Heart right ventricle (tissue), 16 donors: ENCODE measurements at regions not wholly inside any gene's neighbourhood (a gene's known extent, or its start where the extent isn't known, plus 50 kb on each side); places are given as distances from the start of the nearest gene placed in this dataset.

Experiments
- ATAC-seq, 8 donors: fragments of 200-7000 bp; cut with Tn5 transposase; one replicate each; pipeline ENCODE4 v1.9.1; 2020; ENCODE audit warnings: mild to moderate bottlenecking in 8 of 8, moderate library complexity in 8 of 8, moderate number of reproducible peaks in 1 of 8
- DNase-seq, 2 donors: peaks; one replicate each; pipeline ENCODE4 v3.0.0-alpha.2; 2020
- H3K27ac ChIP-seq, 10 donors: fragments of 200-600 bp; sonication (generic) in 2 of 10; one replicate each; pipeline versions ENCODE4 v1.5.0 to v1.8.0; 2020 to 2022; ENCODE audit warnings: mild to moderate bottlenecking in 3 of 10
- H3K27me3 ChIP-seq, 7 donors: fragments of 200-600 bp; one replicate each; pipeline ENCODE4 v1.8.0; 2021 to 2022; ENCODE audit warnings: mild to moderate bottlenecking in 2 of 7
- H3K36me3 ChIP-seq, 9 donors: fragments of 200-600 bp; sonication (generic) in 1 of 9; one replicate each; pipeline versions ENCODE4 v1.5.0 to v1.8.0; 2020 to 2022; ENCODE audit warnings: mild to moderate bottlenecking in 2 of 9
- H3K4me1 ChIP-seq, 9 donors: fragments of 200-600 bp; sonication (generic) in 1 of 9; one replicate each; pipeline versions ENCODE4 v1.5.0 to v1.8.0; 2020 to 2022; ENCODE audit warnings: mild to moderate bottlenecking in 4 of 9
- H3K4me3 ChIP-seq, 10 donors: fragments of 200-600 bp; sonication (generic) in 2 of 10; one replicate each; pipeline versions ENCODE4 v1.5.0 to v1.8.0; 2020 to 2022; ENCODE audit warnings: mild to moderate bottlenecking in 7 of 10, moderate library complexity in 2 of 10
- H3K9me3 ChIP-seq, 11 donors: fragments of 200-600 bp in 10 of 11; sonication (generic) in 2 of 11; one replicate each; pipeline versions ENCODE4 v1.5.0 to v1.8.0; 2013 to 2022; ENCODE audit warnings: mild to moderate bottlenecking in 2 of 11, control low read depth in 1 of 11, moderate library complexity in 1 of 11
- CTCF ChIP-seq, 9 donors: fragments of 200-600 bp; sonication (generic) in 2 of 9; IDR thresholded peaks; one replicate each; pipeline versions ENCODE4 v1.5.0 to v1.8.0; 2021 to 2022; ENCODE audit warnings: antibody characterized with exemption in 9 of 9, mild to moderate bottlenecking in 5 of 9, moderate library complexity in 1 of 9
- WGBS, 2 donors: extraction: QIAGEN DNeasy Blood & Tissue Kit; methylation state at CpG; one replicate each; pipeline ENCODE4 v1.1.7; 2013; ENCODE audit warnings: inconsistent platforms in 1 of 2; 5-methylcytosine and 5-hydroxymethylcytosine counted together
- intact Hi-C, 10 donors: fragments of 100-400 bp; cut with DNase I; formaldehyde crosslinking; loops; one replicate each; pipeline versions ENCODE4 v1.11.1 to v1.14.2; 2022
- donor health status: Arrhythmogenic right ventricular cardiomyopathy.
- donor health status: ischemic (EF 13 %, LVEDD 7.1; RV severe dilation, severe dysfunction).
- donor health status: healthy with polysubstance abuse.
- donor health status: DM: no; HTN: yes; CAD: no.
- donor health status: DM: no; HTN: no; CAD: no.
- donor health status: ischemic (EF 25% LVEDD 6.9; RV normal size, moderate dysfunction).
- donor health status: ischemic (EF 25% LVEDD 5.7; RV mildly dilated, moderate dysfunction).
- donor health status: healthy.
- donor health status: DM: yes; HTN: yes; CAD: no.
- donor health status: Ischemic cardiomyopathy.
- donor health status: ischemic (EF 35%, LVEDD 5.7; RV mildly dilated, moderate dysfunction).
- donor health status: nonischemic (EF 11% LVEDD 7.7; RV severe dilation, severe dysfunction).
- donor health status: DM: yes; HTN: yes; CAD: no.
- donor health status: PGD.
- donor health status: ischemic (EF 29% LVEDD 5.4; RV normal size, mild dysfunction).
- donor health status: nonischemic (EF 23%, LVEDD 6.1; RV moderate dilation, normal function).

- Histone ChIP-seq H3K9me3 (peaks cover 0 to 4% (median 0%) of the 10 kb centered on the region in 11 donors), H3K4me3 (no peak overlapping the region), H3K27ac (no peak overlapping the region), H3K36me3 (no peaks in the 10 kb centered on the region), H3K27me3 (no peaks in the 10 kb centered on the region), H3K4me1 (no peaks in the 10 kb centered on the region)
- WGBS, 2 donors = 90 to 95% methylated on average over 1 of the region's 1 CpG
- TF ChIP-seq CTCF (IDR thresholded peaks at IDR 0.05) = no peak
- ATAC-seq (no peak), DNase-seq (no peak)
- intact Hi-C loops = no loop called here
These were observed 184.1 kb downstream of the PCDH17 start for GRCh38 chr13:57815600-57815999.

- no peak for ATAC-seq
- WGBS, 2 donors = 90 to 91% methylated on average over 1 of the region's 1 CpG
- intact Hi-C loops = no loop called here
- H3K36me3 ChIP-seq = no peaks in the 10 kb centered on the region
- H3K9me3 ChIP-seq = peaks cover 0 to 6% (median 0%) of the 10 kb centered on the region in 11 donors
- no peak overlapping the region for H3K4me3 ChIP-seq
- TF ChIP-seq CTCF (IDR thresholded peaks at IDR 0.05) = no peak
- no peaks in the 10 kb centered on the region for H3K27me3 ChIP-seq
- no peak overlapping the region for H3K27ac ChIP-seq
- H3K4me1 ChIP-seq = no peaks in the 10 kb centered on the region
- no peak for DNase-seq
These were observed 189.4 kb downstream of the PCDH17 start for GRCh38 chr13:57820924-57821323.

GRCh38 chr13:57823704-57824103, 192.2 kb downstream of the PCDH17 start:
- no peak for ATAC-seq

GRCh38 chr13:57824121-57824520, 192.6 kb downstream of the PCDH17 start:
- ATAC-seq = peak in 4 of 8 donors; percentile 34 to 76 (median 62)
- no peaks in the 10 kb centered on the region for H3K4me1 ChIP-seq
- intact Hi-C loops = no loop called here
- no peak overlapping the region for H3K4me3 ChIP-seq
- H3K27me3 ChIP-seq = no peaks in the 10 kb centered on the region
- DNase-seq = no peak
- WGBS, 2 donors = 58 to 73% methylated on average over 4 of the region's 4 CpGs
- H3K27ac ChIP-seq = no peak overlapping the region
- peaks cover 0 to 6% (median 0%) of the 10 kb centered on the region in 11 donors for H3K9me3 ChIP-seq
- H3K36me3 ChIP-seq = no peaks in the 10 kb centered on the region
- TF ChIP-seq CTCF (IDR thresholded peaks at IDR 0.05) = no peak

More at GRCh38 chr13:57823704-57824103, 192.2 kb downstream of the PCDH17 start:
- peaks cover 0 to 6% (median 0%) of the 10 kb centered on the region in 11 donors for H3K9me3 ChIP-seq
- no peak for TF ChIP-seq CTCF (IDR thresholded peaks at IDR 0.05)
- no peaks in the 10 kb centered on the region for H3K27me3 ChIP-seq
- H3K27ac ChIP-seq = no peak overlapping the region
- intact Hi-C loops = no loop called here
- no peaks in the 10 kb centered on the region for H3K36me3 ChIP-seq
- H3K4me1 ChIP-seq = no peaks in the 10 kb centered on the region
- DNase-seq = no peak
- no peak overlapping the region for H3K4me3 ChIP-seq
- 89 to 95% methylated on average over 2 of the region's 2 CpGs for WGBS, 2 donors
